CD14-positive monocyte (primary cell): ENCODE measurements at regions not wholly inside any gene's neighbourhood (a gene's known extent, or its start where the extent isn't known, plus 50 kb on each side); places are given as distances from the start of the nearest gene placed in this dataset.

Experiments used
- DNase-seq, 3 donors: peaks; one replicate each; pipeline ENCODE4 v3.0.0-alpha.2; 2011 to 2022
- H2AFZ ChIP-seq: 2 replicates; pipeline ENCODE4 v1.6.0; 2012; ENCODE audit warnings: mild to moderate bottlenecking, low read depth, low read length, inconsistent platforms; ENCODE audit not compliant: insufficient read depth, poor library complexity, severe bottlenecking
- H3K27ac ChIP-seq, 2 donors: 1 replicate in 1 of 2; 2 replicates in 1 of 2; pipeline ENCODE4 v1.5.1; 2012 to 2013; ENCODE audit warnings: low read length in 2 of 2, control low read depth in 1 of 2, inconsistent platforms in 1 of 2, low read depth in 1 of 2, mild to moderate bottlenecking in 1 of 2
- H3K27me3 ChIP-seq, 2 donors: one replicate each; pipeline versions ENCODE4 v1.6.0 to v1.6.1; 2011 to 2013; ENCODE audit warnings: low read length in 2 of 2; ENCODE audit not compliant: control insufficient read depth in 2 of 2, insufficient read depth in 2 of 2
- H3K36me3 ChIP-seq, 2 donors: replicated peaks in 1 of 2; 1 replicate in 1 of 2; 2 replicates in 1 of 2; pipeline versions ENCODE4 v1.5.1 to v1.6.1; 2012 to 2013; ENCODE audit warnings: low read length in 2 of 2, control low read depth in 1 of 2, inconsistent platforms in 1 of 2, mild to moderate bottlenecking in 1 of 2; ENCODE audit not compliant: insufficient read depth in 2 of 2, control insufficient read depth in 1 of 2
- H3K4me1 ChIP-seq, 2 donors: 1 replicate in 1 of 2; 2 replicates in 1 of 2; pipeline versions ENCODE4 v1.5.1 to v1.6.1; 2012 to 2013; ENCODE audit warnings: low read length in 2 of 2, control low read depth in 1 of 2, inconsistent platforms in 1 of 2, mild to moderate bottlenecking in 1 of 2, moderate library complexity in 1 of 2; ENCODE audit not compliant: insufficient read depth in 2 of 2, control insufficient read depth in 1 of 2
- H3K4me2 ChIP-seq: replicated peaks from 2 replicates; pipeline ENCODE3; 2012; ENCODE audit warnings: low read length, moderate library complexity, mild to moderate bottlenecking; ENCODE audit not compliant: poor library complexity, severe bottlenecking; ENCODE audit errors: extremely low read depth
- H3K4me3 ChIP-seq, 3 experiments: fragments of 200-600 bp in 1 of 3; sonication (generic) in 1 of 3; replicated peaks in 1 of 3; 1 replicate in 2 of 3; 2 replicates in 1 of 3; pipeline ENCODE4 v1.5.1; 2011 to 2013; ENCODE audit warnings: low read length in 3 of 3, mild to moderate bottlenecking in 3 of 3, control low read depth in 2 of 3, low read depth in 2 of 3, inconsistent platforms in 1 of 3, moderate library complexity in 1 of 3
- H3K79me2 ChIP-seq: 2 replicates; pipeline ENCODE4 v1.6.0; 2012; ENCODE audit warnings: mild to moderate bottlenecking, control low read depth, inconsistent platforms, low read length, moderate library complexity; ENCODE audit not compliant: insufficient read depth
- H3K9ac ChIP-seq: 2 replicates; pipeline ENCODE4 v1.6.0; 2017; ENCODE audit warnings: low read length, mild to moderate bottlenecking; ENCODE audit not compliant: insufficient read depth, poor library complexity, severe bottlenecking
- H3K9me3 ChIP-seq, 2 donors: replicated peaks in 1 of 2; 1 replicate in 1 of 2; 2 replicates in 1 of 2; pipeline versions ENCODE4 v1.5.1 to v1.6.1; 2012 to 2013; ENCODE audit warnings: low read length in 2 of 2, control low read depth in 1 of 2; ENCODE audit not compliant: control insufficient read depth in 1 of 2, insufficient read depth in 1 of 2
- H4K20me1 ChIP-seq: 2 replicates; pipeline ENCODE4 v1.6.0; 2012; ENCODE audit warnings: mild to moderate bottlenecking, low read length, control low read depth, moderate library complexity; ENCODE audit not compliant: insufficient read depth
- H3K27ac Mint-ChIP-seq, 7 donors: one replicate each; pipeline ENCODE4 v1.8.0; 2020; ENCODE audit warnings: mild to moderate bottlenecking in 7 of 7, mixed read lengths in 7 of 7, moderate library complexity in 6 of 7, inconsistent platforms in 2 of 7
- H3K27me3 Mint-ChIP-seq, 3 donors: one replicate each; pipeline ENCODE4 v1.8.0; 2021 to 2022; ENCODE audit warnings: low read depth in 3 of 3, mild to moderate bottlenecking in 3 of 3, mixed read lengths in 3 of 3, moderate library complexity in 3 of 3, inconsistent platforms in 1 of 3
- H3K36me3 Mint-ChIP-seq, 2 donors: one replicate each; pipeline ENCODE4 v1.8.0; 2020; ENCODE audit warnings: mixed read lengths in 2 of 2, inconsistent platforms in 1 of 2, mild to moderate bottlenecking in 1 of 2
- H3K4me1 Mint-ChIP-seq: one replicate; pipeline ENCODE4 v1.8.0; 2020; ENCODE audit warnings: mild to moderate bottlenecking, mixed read lengths
- H3K4me3 Mint-ChIP-seq, 2 donors: one replicate each; pipeline ENCODE4 v1.8.0; 2020; ENCODE audit warnings: mild to moderate bottlenecking in 2 of 2, mixed read lengths in 2 of 2, moderate library complexity in 1 of 2
- H3K9me3 Mint-ChIP-seq, 7 donors: one replicate each; pipeline ENCODE4 v1.8.0; 2020 to 2022; ENCODE audit warnings: mixed read lengths in 7 of 7, mild to moderate bottlenecking in 6 of 7, moderate library complexity in 6 of 7, inconsistent platforms in 2 of 7
- WGBS: methylation state at CpG from one replicate; pipeline ENCODE4 v1.1.5; 2013; ENCODE audit warnings: missing lambda C conversion rate; ENCODE audit not compliant: insufficient coverage; 5-methylcytosine and 5-hydroxymethylcytosine counted together
- intact Hi-C, 2 donors: fragments of 100-400 bp; cut with micrococcal nuclease; formaldehyde crosslinking; loops; one replicate each; pipeline versions ENCODE4 v1.15.0 to v1.15.1; 2023
- TF ChIP-seq, protein P1 (sequence below): fragments of 200-600 bp; IDR thresholded peaks from one replicate; pipeline ENCODE4 v1.8.0; 2022; ENCODE audit warnings: antibody characterized with exemption, mild to moderate bottlenecking

DNA sequence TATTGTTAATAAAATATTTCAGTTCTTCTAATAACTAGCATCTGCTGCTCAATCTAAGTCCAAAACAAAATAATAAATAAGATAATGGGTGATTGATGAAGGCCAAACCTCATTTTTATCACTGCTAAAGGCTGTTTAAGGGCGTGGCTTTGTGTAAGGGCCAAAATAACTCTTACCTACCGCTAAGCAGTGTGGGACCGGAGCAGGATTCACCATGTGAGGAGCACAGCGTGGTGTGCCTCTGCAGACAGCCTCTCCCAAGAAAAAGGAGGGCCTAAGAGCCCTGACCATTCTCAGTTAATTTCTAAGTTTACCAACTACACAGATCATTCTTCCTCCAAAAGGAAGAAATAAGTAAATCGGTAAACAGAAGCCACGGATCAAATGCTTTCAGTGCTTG, 353.7 kb downstream of the ARL6IP6 start:
- H3K9me3 ChIP-seq: no peaks in the 10 kb centered on the region
- peaks cover 0 to 2% (median 2%) of the 10 kb centered on the region in 3 donors for H3K27me3 Mint-ChIP-seq
- no peaks in the 10 kb centered on the region for H3K36me3 ChIP-seq
- H3K4me3 ChIP-seq: no peak overlapping the region
- no peaks in the 10 kb centered on the region for H3K4me1 Mint-ChIP-seq
- H3K4me2 ChIP-seq: no peak overlapping the region
- no peak overlapping the region for H3K27ac Mint-ChIP-seq
- WGBS: 77% methylated on average over 4 of the region's 6 CpGs
- no peak overlapping the region for H3K9ac ChIP-seq
- H3K79me2 ChIP-seq: no peaks in the 10 kb centered on the region
- H3K27me3 ChIP-seq: no peaks in the 10 kb centered on the region
- no peaks in the 10 kb centered on the region for H3K36me3 Mint-ChIP-seq
- H2AFZ ChIP-seq: no peak overlapping the region
- H3K4me3 Mint-ChIP-seq: no peak overlapping the region
- no peak for DNase-seq
- TF ChIP-seq, protein P1, sequence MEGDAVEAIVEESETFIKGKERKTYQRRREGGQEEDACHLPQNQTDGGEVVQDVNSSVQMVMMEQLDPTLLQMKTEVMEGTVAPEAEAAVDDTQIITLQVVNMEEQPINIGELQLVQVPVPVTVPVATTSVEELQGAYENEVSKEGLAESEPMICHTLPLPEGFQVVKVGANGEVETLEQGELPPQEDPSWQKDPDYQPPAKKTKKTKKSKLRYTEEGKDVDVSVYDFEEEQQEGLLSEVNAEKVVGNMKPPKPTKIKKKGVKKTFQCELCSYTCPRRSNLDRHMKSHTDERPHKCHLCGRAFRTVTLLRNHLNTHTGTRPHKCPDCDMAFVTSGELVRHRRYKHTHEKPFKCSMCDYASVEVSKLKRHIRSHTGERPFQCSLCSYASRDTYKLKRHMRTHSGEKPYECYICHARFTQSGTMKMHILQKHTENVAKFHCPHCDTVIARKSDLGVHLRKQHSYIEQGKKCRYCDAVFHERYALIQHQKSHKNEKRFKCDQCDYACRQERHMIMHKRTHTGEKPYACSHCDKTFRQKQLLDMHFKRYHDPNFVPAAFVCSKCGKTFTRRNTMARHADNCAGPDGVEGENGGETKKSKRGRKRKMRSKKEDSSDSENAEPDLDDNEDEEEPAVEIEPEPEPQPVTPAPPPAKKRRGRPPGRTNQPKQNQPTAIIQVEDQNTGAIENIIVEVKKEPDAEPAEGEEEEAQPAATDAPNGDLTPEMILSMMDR: no peak
- no peak overlapping the region for H3K27ac ChIP-seq
- intact Hi-C loops: no loop called here
- H4K20me1 ChIP-seq: no peaks in the 10 kb centered on the region
- no peaks in the 10 kb centered on the region for H3K9me3 Mint-ChIP-seq
- H3K4me1 ChIP-seq: no peaks in the 10 kb centered on the region

DNA sequence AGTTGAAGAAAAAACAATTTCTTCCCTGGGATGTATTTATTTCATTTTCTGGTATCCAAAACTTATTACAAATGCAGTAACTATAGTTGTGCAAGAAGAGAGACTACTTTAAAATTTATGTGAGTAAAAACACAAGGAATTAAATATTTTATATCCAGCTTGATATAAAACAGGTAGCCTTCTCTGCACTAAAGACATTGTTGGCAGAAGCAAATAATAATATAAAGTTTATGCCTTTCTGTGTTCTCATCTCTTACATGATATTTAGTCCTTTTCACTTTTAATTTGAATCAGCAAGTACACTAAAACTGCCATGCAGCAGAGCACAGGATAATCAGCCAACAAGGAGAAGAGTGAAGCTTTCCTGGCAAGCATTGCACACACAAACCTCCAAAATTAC, 352.7 kb downstream of the ARL6IP6 start:
- Histone ChIP-seq H3K4me2 (no peak overlapping the region), H3K4me1 (no peaks in the 10 kb centered on the region), H3K79me2 (no peaks in the 10 kb centered on the region), H3K9me3 (no peaks in the 10 kb centered on the region), H3K36me3 (no peaks in the 10 kb centered on the region), H4K20me1 (no peaks in the 10 kb centered on the region), H3K27me3 (no peaks in the 10 kb centered on the region), H2AFZ (no peak overlapping the region), H3K4me3 (no peak overlapping the region), H3K9ac (no peak overlapping the region), H3K27ac (no peak overlapping the region)
- Mint-ChIP-seq H3K27ac (no peak overlapping the region), H3K36me3 (no peaks in the 10 kb centered on the region), H3K9me3 (no peaks in the 10 kb centered on the region), H3K4me3 (no peak overlapping the region), H3K27me3 (peaks cover 0 to 2% (median 2%) of the 10 kb centered on the region in 3 donors), H3K4me1 (no peaks in the 10 kb centered on the region)
- intact Hi-C loops: no loop called here
- TF ChIP-seq, protein P1: no peak
- no peak for DNase-seq
